H1 (cell line): ENCODE measurements at regions not wholly inside any gene's neighbourhood (a gene's known extent, or its start where the extent isn't known, plus 50 kb on each side); places are given as distances from the start of the nearest gene placed in this dataset.

ENCODE experiments used
- CTCF ChIA-PET: fragments of 300-600 bp; sonication (Branson Sonifier 250); formaldehyde crosslinking; loops from one replicate; lab custom pipeline; 2021; ENCODE audit not compliant: partially characterized antibody; lab: Charles Lee
- POLR2A ChIA-PET: fragments of 300-600 bp; sonication (Branson Sonifier 250); formaldehyde crosslinking; loops from one replicate; lab custom pipeline; 2021; ENCODE audit warnings: inconsistent platforms; ENCODE audit not compliant: partially characterized antibody; lab: Charles Lee
- DNase-seq, 2 experiments: peaks; one replicate each; pipeline versions ENCODE4 v3.0.0 to v3.0.0-alpha.2; 2010 to 2022; ENCODE audit warnings: low spot score in 2 of 2, low read depth in 1 of 2, mixed read lengths in 1 of 2
- FAIRE-seq: peaks from 2 replicates; lab custom pipeline; 2011; peaks lifted over from hg19 to GRCh38; lab: Jason Lieb, UNC
- H2AFZ ChIP-seq: 2 replicates; pipeline ENCODE4 v1.8.1; 2012; ENCODE audit warnings: low read length, inconsistent platforms
- H2AK5ac ChIP-seq: 2 replicates; pipeline ENCODE4 v1.6.1; 2013; ENCODE audit warnings: low read depth, low read length
- H2BK120ac ChIP-seq: replicated peaks from 2 replicates; pipeline ENCODE3; 2013; ENCODE audit warnings: low read depth, low read length, inconsistent platforms
- H2BK12ac ChIP-seq: 2 replicates; pipeline ENCODE4 v1.6.1; 2013; ENCODE audit warnings: low read depth, low read length
- H2BK15ac ChIP-seq: 2 replicates; pipeline ENCODE4 v1.6.1; 2013; ENCODE audit warnings: low read length
- H2BK20ac ChIP-seq: 2 replicates; pipeline ENCODE4 v1.6.1; 2013; ENCODE audit warnings: low read length
- H2BK5ac ChIP-seq: 2 replicates; pipeline ENCODE4 v1.6.1; 2013; ENCODE audit warnings: low read depth, low read length
- H3K14ac ChIP-seq: 2 replicates; pipeline ENCODE4 v1.6.1; 2013; ENCODE audit warnings: inconsistent platforms; ENCODE audit not compliant: insufficient read length
- H3K18ac ChIP-seq: 2 replicates; pipeline ENCODE4 v1.6.1; 2013; ENCODE audit warnings: low read length; ENCODE audit errors: extremely low read depth
- H3K23ac ChIP-seq: 2 replicates; pipeline ENCODE4 v1.6.1; 2013; ENCODE audit warnings: inconsistent platforms; ENCODE audit not compliant: insufficient read length
- H3K23me2 ChIP-seq: 2 replicates; pipeline ENCODE4 v1.6.1; 2013; ENCODE audit warnings: low read depth, low read length
- H3K27ac ChIP-seq: 2 replicates; pipeline ENCODE4 v1.6.1; 2011; ENCODE audit warnings: low read depth, low read length, inconsistent platforms
- H3K27me3 ChIP-seq, 4 experiments: replicated peaks in 1 of 4; 1 replicate in 1 of 4; 2 replicates in 3 of 4; pipeline versions ENCODE4 v1.6.1 to v1.8.1; 2011 to 2013; ENCODE audit warnings: low read length in 3 of 4, mild to moderate bottlenecking in 3 of 4, inconsistent platforms in 2 of 4, mixed read lengths in 2 of 4, moderate library complexity in 1 of 4; ENCODE audit not compliant: control insufficient read depth in 3 of 4, insufficient read depth in 3 of 4; ENCODE audit errors: extremely low read depth in 1 of 4
- H3K36me3 ChIP-seq, 4 experiments: 2 replicates each; pipeline versions ENCODE4 v1.6.1 to v1.8.1; 2011 to 2013; ENCODE audit warnings: mild to moderate bottlenecking in 4 of 4, low read length in 3 of 4, moderate library complexity in 2 of 4, control low read depth in 1 of 4, inconsistent platforms in 1 of 4; ENCODE audit not compliant: insufficient read depth in 4 of 4, control insufficient read depth in 2 of 4
- H3K4ac ChIP-seq: replicated peaks from 2 replicates; pipeline ENCODE3; 2013; ENCODE audit warnings: low read length, low read depth, mixed read lengths, inconsistent platforms; ENCODE audit not compliant: insufficient read length
- H3K4me1 ChIP-seq, 4 experiments: replicated peaks in 1 of 4; 1 replicate in 1 of 4; 2 replicates in 3 of 4; pipeline versions ENCODE4 v1.6.1 to v1.8.1; 2011 to 2013; ENCODE audit warnings: low read length in 3 of 4, inconsistent platforms in 2 of 4, mixed read lengths in 1 of 4; ENCODE audit not compliant: insufficient read depth in 4 of 4, control insufficient read depth in 3 of 4
- H3K4me2 ChIP-seq, 2 experiments: 2 replicates each; pipeline versions ENCODE4 v1.6.1 to v1.8.1; 2011 to 2013; ENCODE audit warnings: low read depth in 2 of 2, low read length in 2 of 2, control low read depth in 1 of 2, inconsistent platforms in 1 of 2, mild to moderate bottlenecking in 1 of 2; ENCODE audit not compliant: insufficient read depth in 1 of 2
- H3K4me3 ChIP-seq, 4 experiments: fragments of 200-600, 300-600 bp in 1 of 4; sonication (generic), shearing (Covaris generic), sonication (Bioruptor Twin) in 1 of 4; 2 replicates each; pipeline versions ENCODE4 v1.5.1 to v1.8.1; 2011 to 2016; ENCODE audit warnings: low read length in 4 of 4, low read depth in 3 of 4, control low read depth in 2 of 4, inconsistent platforms in 2 of 4, mild to moderate bottlenecking in 2 of 4, mixed read lengths in 1 of 4, moderate library complexity in 1 of 4; ENCODE audit not compliant: insufficient read depth in 2 of 4; ENCODE audit errors: extremely low read depth in 1 of 4
- H3K56ac ChIP-seq: replicated peaks from 2 replicates; pipeline ENCODE3; 2013; ENCODE audit warnings: low read depth, mild to moderate bottlenecking, mixed read lengths, low read length, inconsistent platforms; ENCODE audit not compliant: insufficient read length
- H3K79me1 ChIP-seq: 2 replicates; pipeline ENCODE4 v1.6.1; 2013; ENCODE audit warnings: low read depth, low read length, control low read depth
- H3K79me2 ChIP-seq, 2 experiments: 2 replicates each; pipeline versions ENCODE4 v1.6.1 to v1.8.1; 2012 to 2013; ENCODE audit warnings: low read length in 2 of 2, mild to moderate bottlenecking in 2 of 2, inconsistent platforms in 1 of 2; ENCODE audit not compliant: insufficient read depth in 2 of 2, control insufficient read depth in 1 of 2
- H3K9ac ChIP-seq, 4 experiments: replicated peaks in 1 of 4; 1 replicate in 1 of 4; 2 replicates in 3 of 4; pipeline versions ENCODE4 v1.6.1 to v1.8.1; 2011 to 2013; ENCODE audit warnings: low read depth in 3 of 4, low read length in 3 of 4, control low read depth in 2 of 4, mild to moderate bottlenecking in 2 of 4, moderate library complexity in 2 of 4, inconsistent platforms in 1 of 4; ENCODE audit errors: extremely low read depth in 1 of 4
- H3K9me3 ChIP-seq, 2 experiments: 2 replicates each; pipeline versions ENCODE4 v1.6.1 to v1.8.1; 2012 to 2013; ENCODE audit warnings: mild to moderate bottlenecking in 2 of 2, moderate library complexity in 2 of 2, control low read depth in 1 of 2, inconsistent platforms in 1 of 2, low read depth in 1 of 2, low read length in 1 of 2, mixed read lengths in 1 of 2; ENCODE audit not compliant: insufficient read depth in 2 of 2
- H4K20me1 ChIP-seq, 2 experiments: replicated peaks in 1 of 2; 2 replicates each; pipeline versions ENCODE3 to v1.8.1; 2011 to 2013; ENCODE audit warnings: inconsistent platforms in 2 of 2, low read length in 2 of 2, mild to moderate bottlenecking in 1 of 2; ENCODE audit not compliant: insufficient read depth in 2 of 2, control insufficient read depth in 1 of 2
- H4K5ac ChIP-seq: 2 replicates; pipeline ENCODE4 v1.6.1; 2013; ENCODE audit warnings: low read length, low read depth, mixed read lengths, inconsistent platforms; ENCODE audit not compliant: insufficient read length
- H4K8ac ChIP-seq: 2 replicates; pipeline ENCODE4 v1.8.0; 2013; ENCODE audit warnings: mild to moderate bottlenecking, moderate library complexity, low read length, inconsistent platforms; ENCODE audit not compliant: insufficient read depth; ENCODE audit errors: extremely low read depth
- H4K91ac ChIP-seq: replicated peaks from 2 replicates; pipeline ENCODE3; 2013; ENCODE audit warnings: low read length, mixed read lengths, inconsistent platforms; ENCODE audit not compliant: insufficient read length
- BRCA1 ChIP-seq: IDR thresholded peaks from 2 replicates; pipeline ENCODE4 v1.6.1; 2012; ENCODE audit warnings: low read depth, low read length, improper control_type of control experiment
- WGBS, 2 experiments: shearing (Covaris generic) in 1 of 2; methylation state at CpG; one replicate each; pipeline versions ENCODE4 v1.1.6 to v1.1.7; 2013 to 2015; ENCODE audit warnings: low lambda C conversion rate in 2 of 2, mixed read lengths in 2 of 2, inconsistent platforms in 1 of 2, low coverage in 1 of 2, missing lambda C conversion rate in 1 of 2; ENCODE audit not compliant: insufficient replicate concordance in 2 of 2, insufficient coverage in 1 of 2, insufficient read length in 1 of 2; ENCODE audit errors: extremely low coverage in 1 of 2, missing lambda C conversion rate in 1 of 2; 5-methylcytosine and 5-hydroxymethylcytosine counted together

DNA sequence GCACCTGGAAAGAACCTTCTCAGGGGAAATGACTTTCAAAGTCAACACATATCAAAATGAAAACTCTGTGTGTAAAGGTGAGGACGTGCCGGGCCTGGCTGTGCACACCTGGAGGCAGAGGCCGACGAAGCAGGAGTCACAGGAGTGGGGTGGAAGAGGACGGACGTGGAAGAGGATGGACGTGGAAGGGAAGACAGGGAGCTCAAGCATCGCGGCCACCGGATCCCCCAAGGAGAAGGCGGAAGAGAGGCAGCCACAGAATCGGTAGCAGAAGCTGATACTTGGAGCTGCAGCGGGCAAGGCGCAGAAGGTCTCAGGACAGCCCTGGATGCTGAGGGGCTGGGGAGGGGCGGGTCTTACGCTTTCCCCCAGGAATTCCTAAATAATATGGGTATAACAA is 519.8 kb downstream of the BRD1 start:
- no peaks in the 10 kb centered on the region for H3K23me2 ChIP-seq
- peaks cover 0 to 4% (median 2%) of the 10 kb centered on the region in 4 experiments; a peak in 4 of 7 replicates for H3K4me1 ChIP-seq
- H3K79me1 ChIP-seq, result no peaks in the 10 kb centered on the region
- ChIA-PET CTCF (interaction anchor here (0.5 to 5.7 kb wide), 3 partner anchors 28 to 262 kb away, joined by 3 to 95 read pairs (median 4); no protein-coding TSS in a partner anchor), POLR2A (no interaction called here)
- no peak overlapping the region; the same call in 1 of the 2 replicates for H4K8ac ChIP-seq
- 0 out of 2 replicates have a peak overlapping the region, but pooled peaks have one; percentile 9 for H2BK12ac ChIP-seq
- peaks cover 0 to 2% of the 10 kb centered on the region in 2 experiments for H4K20me1 ChIP-seq
- no peak overlapping the region for H3K23ac ChIP-seq
- H3K27ac ChIP-seq, result no peak overlapping the region
- H2BK5ac ChIP-seq, result no peak overlapping the region
- H2AK5ac ChIP-seq, result no peak overlapping the region
- no peak overlapping the region for H3K14ac ChIP-seq
- no peak overlapping the region for H2BK120ac ChIP-seq
- H3K9ac ChIP-seq, result no peak overlapping the region
- H4K5ac ChIP-seq, result no peak overlapping the region
- no peak overlapping the region; the same call in 1 of the 2 replicates for H3K18ac ChIP-seq
- H2BK20ac ChIP-seq, result no peak overlapping the region
- H3K4me2 ChIP-seq, result no peak overlapping the region
- H3K4me3 ChIP-seq, result no peak overlapping the region
- no peak overlapping the region for H2AFZ ChIP-seq
- H3K79me2 ChIP-seq, result no peaks in the 10 kb centered on the region
- no peaks in the 10 kb centered on the region for H3K9me3 ChIP-seq
- no peaks in the 10 kb centered on the region for H3K36me3 ChIP-seq
- TF ChIP-seq BRCA1, result no peak
- DNase-seq, result peak in 1 of 2 experiments; percentile 33
- WGBS, 2 experiments, result 93% methylated on average over 14 of the region's 16 CpGs; no CpG with 5 or more reads in 1 of the 2 experiments
- FAIRE-seq, result no peak
- no peak overlapping the region for H4K91ac ChIP-seq
- no peak overlapping the region for H3K4ac ChIP-seq
- no peak overlapping the region for H2BK15ac ChIP-seq
- H3K27me3 ChIP-seq, result no peaks in the 10 kb centered on the region; a peak in 1 of 7 replicates
- H3K56ac ChIP-seq, result no peak overlapping the region
